ENCODE measurements at regions not wholly inside any gene's neighbourhood (a gene's known extent, or its start where the extent isn't known, plus 50 kb on each side); places are given as distances from the start of the nearest gene placed in this dataset.

GRCh38 chr1:163785868-163786405 lies 464.2 kb downstream of the NUF2 start:
- WGBS, 3 donors = 66 to 89% (median 77%) methylated on average over 2 of the region's 2 CpGs
- Histone ChIP-seq H3K9me3 (no peaks in the 10 kb centered on the region), H3K4me1 (ENCODE audit: insufficient read depth) (no peaks in the 10 kb centered on the region), H3K27me3 (no peaks in the 10 kb centered on the region), H3K36me3 (no peaks in the 10 kb centered on the region), H3K4me3 (no peak overlapping the region), H3K27ac (no peak overlapping the region)
- intact Hi-C loops (cut with DNase I) = no loop called here
- TF ChIP-seq EP300 (IDR thresholded peaks at IDR 0.05) (no peak), CTCF (IDR thresholded peaks at IDR 0.05) (no peak), POLR2A (IDR thresholded peaks at IDR 0.05) (no peak)
- DNase-seq = no peak

- H3K27me3 ChIP-seq = no peaks in the 10 kb centered on the region
- H3K4me3 ChIP-seq = no peak overlapping the region
- WGBS, 3 donors = 83 to 94% (median 91%) methylated on average over 4 of the region's 4 CpGs
- DNase-seq = no peak
- intact Hi-C loops (cut with DNase I) = no loop called here
- peaks cover 0 to 5% of the 10 kb centered on the region in 2 donors for H3K9me3 ChIP-seq
- H3K4me1 ChIP-seq (ENCODE audit: insufficient read depth) = no peaks in the 10 kb centered on the region
- H3K36me3 ChIP-seq = no peaks in the 10 kb centered on the region
- TF ChIP-seq EP300 (IDR thresholded peaks at IDR 0.05) (no peak), CTCF (IDR thresholded peaks at IDR 0.05) (no peak), POLR2A (IDR thresholded peaks at IDR 0.05) (no peak)
- H3K27ac ChIP-seq = no peak overlapping the region
These were observed 468.2 kb downstream of the NUF2 start for GRCh38 chr1:163789911-163790310.

- no peak overlapping the region for H3K27ac ChIP-seq
- DNase-seq = no peak
- 64 to 73% (median 71%) methylated on average over 3 of the region's 3 CpGs for WGBS, 3 donors
- no peaks in the 10 kb centered on the region for H3K4me1 ChIP-seq (ENCODE audit: insufficient read depth)
- H3K27me3 ChIP-seq = no peaks in the 10 kb centered on the region
- no peak for TF ChIP-seq POLR2A (IDR thresholded peaks at IDR 0.05)
- TF ChIP-seq EP300 (IDR thresholded peaks at IDR 0.05) = no peak
- TF ChIP-seq CTCF (IDR thresholded peaks at IDR 0.05) = no peak
- intact Hi-C loops (cut with DNase I) = no loop called here
- no peak overlapping the region for H3K4me3 ChIP-seq
- no peaks in the 10 kb centered on the region for H3K36me3 ChIP-seq
- peaks cover 0 to 5% of the 10 kb centered on the region in 2 donors for H3K9me3 ChIP-seq
These were observed 472.8 kb downstream of the NUF2 start for GRCh38 chr1:163794551-163794950.

- intact Hi-C loops (cut with DNase I) = no loop called here
- Histone ChIP-seq H3K4me1 (ENCODE audit: insufficient read depth) (no peaks in the 10 kb centered on the region), H3K27ac (no peak overlapping the region), H3K9me3 (peaks cover 0 to 5% of the 10 kb centered on the region in 2 donors), H3K27me3 (no peaks in the 10 kb centered on the region), H3K36me3 (no peaks in the 10 kb centered on the region), H3K4me3 (no peak overlapping the region)
- TF ChIP-seq POLR2A (IDR thresholded peaks at IDR 0.05) = no peak
- no peak for TF ChIP-seq EP300 (IDR thresholded peaks at IDR 0.05)
- no peak for TF ChIP-seq CTCF (IDR thresholded peaks at IDR 0.05)
- peak in 2 of 5 donors; percentile 10 to 14 for DNase-seq
- 4 to 16% (median 4%) methylated on average over 2 of the region's 2 CpGs for WGBS, 3 donors
These were observed 474.7 kb downstream of the NUF2 start for GRCh38 chr1:163796394-163796821.
